Fibroblast of pulmonary artery (primary cell): ENCODE measurements at regions not wholly inside any gene's neighbourhood (a gene's known extent, or its start where the extent isn't known, plus 50 kb on each side); places are given as distances from the start of the nearest gene placed in this dataset.

Experiments
- DNase-seq: peaks from one replicate; pipeline ENCODE4 v3.0.0-alpha.2; 2010; ENCODE audit warnings: low read depth
- H3K4me3 ChIP-seq: replicated peaks from 2 replicates; pipeline ENCODE4 v1.5.1; 2011; ENCODE audit warnings: low read depth, mild to moderate bottlenecking, control low read depth, low read length, moderate library complexity
- TF ChIP-seq, protein P1 (sequence below): IDR thresholded peaks from 2 replicates; pipeline ENCODE4 v1.5.1; 2011; ENCODE audit warnings: mild to moderate bottlenecking, control low read depth, low read length, inconsistent platforms; ENCODE audit errors: missing control alignments

GRCh38 chr2:5905661-5906060, 213.5 kb downstream of the SOX11 start:
- H3K4me3 ChIP-seq: no peak overlapping the region
- DNase-seq: no peak
- TF ChIP-seq, protein P1, sequence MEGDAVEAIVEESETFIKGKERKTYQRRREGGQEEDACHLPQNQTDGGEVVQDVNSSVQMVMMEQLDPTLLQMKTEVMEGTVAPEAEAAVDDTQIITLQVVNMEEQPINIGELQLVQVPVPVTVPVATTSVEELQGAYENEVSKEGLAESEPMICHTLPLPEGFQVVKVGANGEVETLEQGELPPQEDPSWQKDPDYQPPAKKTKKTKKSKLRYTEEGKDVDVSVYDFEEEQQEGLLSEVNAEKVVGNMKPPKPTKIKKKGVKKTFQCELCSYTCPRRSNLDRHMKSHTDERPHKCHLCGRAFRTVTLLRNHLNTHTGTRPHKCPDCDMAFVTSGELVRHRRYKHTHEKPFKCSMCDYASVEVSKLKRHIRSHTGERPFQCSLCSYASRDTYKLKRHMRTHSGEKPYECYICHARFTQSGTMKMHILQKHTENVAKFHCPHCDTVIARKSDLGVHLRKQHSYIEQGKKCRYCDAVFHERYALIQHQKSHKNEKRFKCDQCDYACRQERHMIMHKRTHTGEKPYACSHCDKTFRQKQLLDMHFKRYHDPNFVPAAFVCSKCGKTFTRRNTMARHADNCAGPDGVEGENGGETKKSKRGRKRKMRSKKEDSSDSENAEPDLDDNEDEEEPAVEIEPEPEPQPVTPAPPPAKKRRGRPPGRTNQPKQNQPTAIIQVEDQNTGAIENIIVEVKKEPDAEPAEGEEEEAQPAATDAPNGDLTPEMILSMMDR: no peak

DNA sequence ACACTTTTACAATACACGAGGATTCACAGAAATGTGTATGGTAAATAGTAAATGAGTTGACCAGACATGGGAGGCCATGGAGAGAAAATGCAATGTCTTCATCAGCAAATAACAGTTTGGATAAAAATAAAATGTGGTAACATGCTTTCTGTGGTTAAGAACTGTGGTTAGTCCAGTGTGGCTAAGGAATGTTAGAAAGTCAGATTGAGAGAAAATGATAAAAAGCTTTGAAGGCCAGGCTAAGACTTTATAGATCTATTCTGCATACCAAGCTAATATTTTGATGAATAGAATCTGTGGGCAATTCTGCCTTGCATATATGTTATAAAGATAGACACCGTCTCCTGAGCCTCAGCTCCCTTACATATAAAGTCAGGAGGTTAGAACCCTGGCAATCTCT, 215.9 kb downstream of the SOX11 start:
- no peak overlapping the region for H3K4me3 ChIP-seq
- TF ChIP-seq, protein P1: no peak
- no peak for DNase-seq

DNA sequence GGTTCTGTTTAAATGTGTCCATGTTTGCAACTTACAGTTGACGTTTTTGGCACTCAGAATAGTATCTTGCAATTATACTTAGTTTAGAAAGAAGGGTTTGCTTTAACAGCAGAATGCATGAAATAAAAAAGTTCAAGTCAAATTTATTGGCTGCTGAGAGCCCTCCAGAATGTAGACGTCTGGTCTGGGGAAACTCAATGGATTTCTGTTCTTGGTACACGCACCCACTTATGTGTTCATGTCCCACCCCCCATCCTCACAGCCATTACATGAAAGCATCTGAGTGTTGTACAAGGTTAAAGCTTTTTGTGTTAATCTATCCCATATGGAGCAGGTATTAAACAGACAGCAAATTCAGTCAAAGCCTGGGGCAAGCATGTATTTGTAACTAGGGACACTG, 219.5 kb downstream of the SOX11 start:
- DNase-seq: no peak
- H3K4me3 ChIP-seq: no peak overlapping the region
- TF ChIP-seq, protein P1: no peak

DNA sequence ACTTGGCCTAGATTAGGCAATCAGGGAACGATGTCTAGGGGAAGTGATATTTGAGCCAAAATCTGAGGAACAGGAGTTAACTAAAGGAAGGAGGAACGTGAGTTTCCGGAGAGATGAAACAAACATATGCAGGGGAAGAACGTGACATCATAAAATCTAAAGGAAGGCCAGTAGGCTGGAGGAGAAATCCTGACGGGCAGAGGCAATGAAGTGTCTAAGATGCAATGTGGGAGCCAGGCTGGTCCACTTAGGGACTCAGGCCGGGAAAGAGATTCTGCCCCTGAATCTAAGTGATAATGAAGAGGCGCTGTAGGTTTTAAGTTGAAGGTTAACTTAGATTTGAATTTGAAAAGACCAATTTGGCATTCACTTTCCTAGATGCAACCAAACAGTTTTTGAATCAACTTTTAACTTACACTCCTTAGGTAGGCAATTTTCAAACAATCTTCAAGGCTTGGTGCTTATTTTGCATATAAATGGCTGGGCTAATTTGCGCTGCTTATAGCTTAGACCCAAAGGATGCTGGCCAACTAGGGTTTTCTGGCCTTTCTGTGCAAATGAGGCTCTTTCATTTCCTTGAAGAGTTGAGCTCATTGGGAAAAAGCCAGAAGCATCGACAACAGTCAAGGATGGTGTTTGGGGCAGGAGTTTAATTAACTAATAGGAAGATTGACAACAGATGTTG, 221.7 kb downstream of the SOX11 start:
- TF ChIP-seq, protein P1: no peak
- no peak overlapping the region for H3K4me3 ChIP-seq
- DNase-seq: no peak

DNA sequence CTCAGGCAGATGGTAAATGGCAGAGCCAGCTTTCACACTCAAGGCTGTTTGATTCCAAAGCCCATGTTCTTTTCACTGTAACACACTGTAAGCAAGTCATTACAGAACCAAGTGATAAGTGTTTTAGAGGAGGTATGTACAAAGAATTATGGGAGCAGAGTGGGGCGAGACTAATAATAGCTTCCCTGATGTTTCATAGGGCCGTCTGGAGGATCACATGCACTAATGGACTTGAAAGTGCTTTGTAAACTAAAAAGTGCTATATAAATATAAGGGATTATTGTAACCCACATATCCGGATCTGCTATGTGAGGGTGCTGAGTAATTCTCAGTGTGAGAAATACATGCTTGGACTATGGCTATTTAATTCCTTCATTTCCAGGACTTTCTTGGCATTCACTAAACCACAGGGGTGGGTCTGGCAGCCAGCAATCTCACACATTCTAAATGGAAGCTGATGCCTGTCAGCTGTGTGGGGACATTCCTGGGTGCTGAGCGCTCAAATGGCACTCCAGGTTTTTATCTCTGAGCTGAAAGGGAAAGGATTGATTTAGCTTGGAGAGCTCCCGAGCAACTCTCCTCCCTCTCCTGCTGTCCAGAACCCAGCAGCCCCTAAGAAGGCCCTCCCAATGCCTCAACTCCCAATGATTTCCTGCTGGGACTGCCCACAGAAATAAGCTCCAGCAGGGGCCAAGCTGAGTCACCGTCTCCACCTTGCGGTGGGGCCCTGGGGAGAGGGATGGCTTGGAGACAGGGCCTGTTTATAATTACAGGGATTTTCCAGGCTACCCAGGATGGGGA, 222.8 kb downstream of the SOX11 start:
- no peak for DNase-seq
- TF ChIP-seq, protein P1: no peak

DNA sequence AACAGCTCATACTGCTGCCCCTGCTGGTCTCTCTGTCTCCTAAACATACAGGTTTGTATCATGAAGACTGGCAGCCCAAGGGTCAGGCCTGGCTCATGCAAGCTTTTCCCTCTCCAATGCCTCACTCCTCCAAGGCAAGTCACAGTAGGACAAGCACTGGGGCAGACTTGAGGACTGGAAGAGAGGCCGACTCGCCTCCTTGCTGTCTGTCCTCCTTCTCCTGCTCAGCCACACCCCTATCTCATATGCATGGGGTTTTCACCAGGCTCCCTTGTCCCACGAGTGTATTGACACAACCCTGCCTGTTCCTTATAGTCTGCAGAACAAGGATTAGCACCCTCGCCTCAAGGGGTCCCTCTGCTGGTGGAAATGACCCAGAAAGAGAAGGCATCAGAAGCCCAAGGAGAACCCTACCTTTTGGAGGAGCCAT, 223.7 kb downstream of the SOX11 start:
- TF ChIP-seq, protein P1: no peak
- no peak overlapping the region for H3K4me3 ChIP-seq
- no peak for DNase-seq

More for the DNA sequence above, 222.8 kb downstream of the SOX11 start:
- no peak overlapping the region for H3K4me3 ChIP-seq
